Osteocyte (in vitro differentiated cells): ENCODE measurements at regions not wholly inside any gene's neighbourhood (a gene's known extent, or its start where the extent isn't known, plus 50 kb on each side); places are given as distances from the start of the nearest gene placed in this dataset.
A peak's percentile ranks its signal among the peaks of the same experiment; 100 is the strongest.

Experiments used
- DNase-seq: peaks from one replicate; pipeline ENCODE4 v3.0.0; 2021; ENCODE audit warnings: mixed read lengths; ENCODE audit not compliant: unreplicated experiment; ENCODE audit errors: extremely low spot score
- H3K27ac Mint-ChIP-seq: one replicate; pipeline ENCODE4 v1.8.0; 2021; ENCODE audit warnings: mild to moderate bottlenecking, mixed read lengths; ENCODE audit not compliant: unreplicated experiment
- H3K27me3 Mint-ChIP-seq: one replicate; pipeline ENCODE4 v1.8.0; 2021; ENCODE audit warnings: mixed read lengths; ENCODE audit not compliant: unreplicated experiment
- H3K36me3 Mint-ChIP-seq: one replicate; pipeline ENCODE4 v1.8.0; 2021; ENCODE audit warnings: mixed read lengths; ENCODE audit not compliant: unreplicated experiment
- H3K4me1 Mint-ChIP-seq: one replicate; pipeline ENCODE4 v1.8.0; 2021; ENCODE audit warnings: mixed read lengths; ENCODE audit not compliant: unreplicated experiment
- H3K4me3 Mint-ChIP-seq: one replicate; pipeline ENCODE4 v1.8.0; 2021; ENCODE audit warnings: mild to moderate bottlenecking, moderate library complexity, mixed read lengths; ENCODE audit not compliant: unreplicated experiment
- H3K9me3 Mint-ChIP-seq: one replicate; pipeline ENCODE4 v1.8.0; 2021; ENCODE audit warnings: mixed read lengths; ENCODE audit not compliant: unreplicated experiment
- TF ChIP-seq, protein P1 (sequence below): fragments of 200-600 bp; sonication (generic); IDR thresholded peaks from 2 replicates; pipeline ENCODE4 v1.5.0; 2021; ENCODE audit warnings: antibody characterized with exemption, mild to moderate bottlenecking, moderate library complexity

DNA sequence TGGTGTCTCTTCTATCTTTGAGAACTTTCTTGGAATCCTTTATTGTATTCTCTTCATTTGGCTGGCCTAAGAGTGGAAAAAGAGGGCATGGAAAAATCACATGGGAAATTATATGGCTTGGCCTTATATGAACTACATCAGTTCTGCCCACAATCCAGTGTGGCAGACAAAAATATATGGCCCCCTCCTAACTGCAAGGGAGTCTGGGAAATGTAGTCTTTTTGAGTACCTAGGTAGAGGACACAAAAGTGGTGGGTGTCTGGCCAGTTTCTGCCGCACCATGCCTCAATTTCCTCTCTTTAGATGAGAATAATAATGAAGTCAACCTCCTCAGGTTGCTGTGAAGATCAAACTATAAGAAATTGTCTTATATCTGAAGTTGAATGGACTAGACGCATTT is 109.3 kb downstream of the SCP2D1 start:
- Mint-ChIP-seq H3K36me3 (no peaks in the 10 kb centered on the region), H3K27me3 (no peaks in the 10 kb centered on the region), H3K4me1 (no peaks in the 10 kb centered on the region), H3K9me3 (peaks cover 6% of the 10 kb centered on the region), H3K27ac (no peak overlapping the region), H3K4me3 (no peak overlapping the region)
- no peak for DNase-seq
- TF ChIP-seq, protein P1, sequence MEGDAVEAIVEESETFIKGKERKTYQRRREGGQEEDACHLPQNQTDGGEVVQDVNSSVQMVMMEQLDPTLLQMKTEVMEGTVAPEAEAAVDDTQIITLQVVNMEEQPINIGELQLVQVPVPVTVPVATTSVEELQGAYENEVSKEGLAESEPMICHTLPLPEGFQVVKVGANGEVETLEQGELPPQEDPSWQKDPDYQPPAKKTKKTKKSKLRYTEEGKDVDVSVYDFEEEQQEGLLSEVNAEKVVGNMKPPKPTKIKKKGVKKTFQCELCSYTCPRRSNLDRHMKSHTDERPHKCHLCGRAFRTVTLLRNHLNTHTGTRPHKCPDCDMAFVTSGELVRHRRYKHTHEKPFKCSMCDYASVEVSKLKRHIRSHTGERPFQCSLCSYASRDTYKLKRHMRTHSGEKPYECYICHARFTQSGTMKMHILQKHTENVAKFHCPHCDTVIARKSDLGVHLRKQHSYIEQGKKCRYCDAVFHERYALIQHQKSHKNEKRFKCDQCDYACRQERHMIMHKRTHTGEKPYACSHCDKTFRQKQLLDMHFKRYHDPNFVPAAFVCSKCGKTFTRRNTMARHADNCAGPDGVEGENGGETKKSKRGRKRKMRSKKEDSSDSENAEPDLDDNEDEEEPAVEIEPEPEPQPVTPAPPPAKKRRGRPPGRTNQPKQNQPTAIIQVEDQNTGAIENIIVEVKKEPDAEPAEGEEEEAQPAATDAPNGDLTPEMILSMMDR = no peak

GRCh38 chr20:18926965-18927364 is 113.4 kb downstream of the SCP2D1 start:
- H3K27ac Mint-ChIP-seq = no peak overlapping the region

DNA sequence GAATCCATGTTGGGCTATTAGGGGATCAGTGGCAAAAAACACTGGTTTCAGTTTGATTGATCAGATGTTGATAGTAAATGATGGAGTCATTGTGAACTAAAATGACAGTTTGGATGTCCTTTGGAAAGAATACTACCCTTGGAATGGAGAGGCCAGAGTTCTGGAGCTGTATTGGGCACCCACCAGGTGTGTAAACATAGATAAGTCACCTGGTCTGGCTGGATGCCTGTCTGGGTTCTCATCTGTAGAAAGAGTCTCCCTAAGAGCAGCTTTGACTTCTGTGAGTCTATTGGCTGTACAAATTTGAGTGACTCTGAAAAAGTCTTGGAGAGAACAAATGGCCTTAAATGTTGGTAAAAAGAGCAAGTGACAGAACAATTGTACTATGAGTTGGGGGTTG is 115.0 kb downstream of the SCP2D1 start:
- TF ChIP-seq, protein P1 = no peak
- no peak overlapping the region for H3K4me3 Mint-ChIP-seq
- no peak overlapping the region for H3K27ac Mint-ChIP-seq
- H3K36me3 Mint-ChIP-seq = no peaks in the 10 kb centered on the region
- no peaks in the 10 kb centered on the region for H3K9me3 Mint-ChIP-seq
- no peaks in the 10 kb centered on the region for H3K4me1 Mint-ChIP-seq
- H3K27me3 Mint-ChIP-seq = no peaks in the 10 kb centered on the region
- DNase-seq = no peak

More at GRCh38 chr20:18926965-18927364, 113.4 kb downstream of the SCP2D1 start:
- no peaks in the 10 kb centered on the region for H3K36me3 Mint-ChIP-seq
- H3K4me1 Mint-ChIP-seq = no peaks in the 10 kb centered on the region
- no peaks in the 10 kb centered on the region for H3K9me3 Mint-ChIP-seq
- no peaks in the 10 kb centered on the region for H3K27me3 Mint-ChIP-seq
- DNase-seq = no peak
- H3K4me3 Mint-ChIP-seq = no peak overlapping the region
- TF ChIP-seq, protein P1 = no peak

- no peaks in the 10 kb centered on the region for H3K27me3 Mint-ChIP-seq
- H3K4me3 Mint-ChIP-seq = no peak overlapping the region
- no peaks in the 10 kb centered on the region for H3K9me3 Mint-ChIP-seq
- H3K27ac Mint-ChIP-seq = no peak overlapping the region
- no peaks in the 10 kb centered on the region for H3K4me1 Mint-ChIP-seq
- no peak for DNase-seq
- TF ChIP-seq, protein P1 = no peak
- no peaks in the 10 kb centered on the region for H3K36me3 Mint-ChIP-seq
Observed at GRCh38 chr20:18929800-18930199, 116.2 kb downstream of the SCP2D1 start.

GRCh38 chr20:18943542-18943941 is 130.0 kb downstream of the SCP2D1 start:
- Mint-ChIP-seq H3K36me3 (no peaks in the 10 kb centered on the region), H3K27ac (no peak overlapping the region), H3K27me3 (no peaks in the 10 kb centered on the region), H3K9me3 (peaks cover 8% of the 10 kb centered on the region), H3K4me3 (no peak overlapping the region), H3K4me1 (no peaks in the 10 kb centered on the region)
- peak; percentile 60 for DNase-seq
- TF ChIP-seq, protein P1 = no peak
